ENCODE measurements at regions not wholly inside any gene's neighbourhood (a gene's known extent, or its start where the extent isn't known, plus 50 kb on each side); places are given as distances from the start of the nearest gene placed in this dataset.

DNA sequence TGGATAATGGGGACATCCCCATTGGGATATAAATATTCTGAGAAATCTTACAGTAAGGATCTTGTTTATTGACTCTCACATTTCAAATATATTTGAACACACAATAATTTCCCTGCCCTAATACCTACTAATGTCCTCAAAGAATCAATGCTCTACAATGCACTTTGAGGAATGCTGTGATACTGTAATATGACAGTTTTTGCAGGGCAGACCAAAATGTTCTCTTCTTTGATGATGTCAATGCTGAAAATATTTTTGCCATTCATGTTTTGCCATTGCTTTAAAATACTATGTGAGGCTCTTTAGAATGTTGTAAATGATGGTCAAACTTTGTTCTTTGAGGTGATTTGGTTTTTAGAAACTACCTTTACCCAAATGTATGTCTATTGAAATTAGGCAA lies 594.1 kb downstream of the INHBA start:
- no peak for DNase-seq (ENCODE audit: low read depth)

DNA sequence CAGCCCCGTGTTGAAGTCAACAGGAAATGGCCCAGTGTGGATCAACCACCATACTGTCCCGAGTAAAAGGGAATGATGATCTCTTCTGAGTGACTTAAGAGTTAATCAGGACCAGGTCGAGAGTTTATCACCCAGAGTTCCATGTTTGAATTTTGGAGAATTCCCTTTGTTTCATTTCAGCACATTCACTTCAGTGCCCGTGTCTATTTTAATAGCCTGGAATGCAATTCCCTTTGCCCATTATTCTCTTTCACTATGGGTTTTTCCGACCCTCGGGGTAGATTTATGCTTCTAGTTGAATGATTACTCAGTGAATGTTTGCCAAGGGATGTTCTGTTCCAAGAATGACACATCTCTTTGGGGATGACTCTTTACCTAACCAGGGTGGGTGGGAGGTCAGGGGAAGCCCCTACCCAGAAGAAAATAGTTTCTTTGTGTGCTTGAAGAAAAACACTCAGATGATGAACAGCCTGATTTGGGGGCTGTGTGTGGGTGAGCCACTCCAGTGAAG lies 594.9 kb downstream of the INHBA start:
- DNase-seq (ENCODE audit: low read depth), result no peak

DNA sequence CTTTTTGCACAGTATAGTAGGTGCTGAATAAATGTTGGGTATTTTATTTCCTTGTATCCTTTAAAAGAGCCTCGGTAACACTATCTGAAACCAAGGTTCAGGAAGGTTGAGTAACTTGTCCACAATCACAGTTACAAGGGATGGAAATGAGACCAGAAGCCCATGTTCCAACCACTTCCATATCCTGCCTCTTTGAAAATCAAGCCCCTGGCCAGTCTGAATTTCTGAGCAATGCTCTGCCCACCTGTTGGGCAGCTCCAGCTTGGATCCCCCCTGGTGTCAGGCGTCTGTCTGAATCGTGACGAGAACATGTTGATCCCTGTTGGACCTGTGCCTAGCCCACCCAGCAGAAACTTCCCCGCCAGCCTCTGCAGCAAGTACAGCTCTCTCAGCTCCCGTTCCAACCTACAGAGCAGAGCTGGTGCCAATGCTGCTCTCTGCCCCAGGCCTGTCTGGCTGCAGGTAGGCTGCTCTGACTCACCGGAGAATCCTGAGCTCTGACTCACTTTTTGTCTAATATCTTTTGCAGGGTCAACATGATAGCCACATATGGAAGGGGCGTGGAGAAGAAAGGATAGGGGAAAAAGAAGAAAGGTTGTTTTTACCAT lies 595.5 kb downstream of the INHBA start:
- no peak for DNase-seq (ENCODE audit: low read depth)

DNA sequence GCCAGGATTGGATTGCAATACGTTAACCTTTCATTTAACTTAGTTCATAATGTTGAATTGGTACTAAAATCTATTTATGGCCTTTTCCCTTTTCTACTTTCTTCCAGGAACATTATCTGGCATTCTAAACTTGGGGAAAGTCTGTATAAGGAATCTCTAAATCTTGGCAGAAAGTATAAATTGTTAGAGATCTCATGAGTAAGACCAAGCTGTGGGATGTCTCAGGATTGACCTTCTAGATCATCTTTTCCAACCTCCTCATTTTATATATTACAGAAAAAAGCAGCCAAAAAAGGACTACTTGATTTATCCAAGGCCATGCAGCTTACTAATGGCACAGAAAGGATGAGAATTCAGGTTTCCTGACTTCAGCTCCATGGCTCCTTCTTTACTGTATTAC lies 598.3 kb downstream of the INHBA start:
- DNase-seq (ENCODE audit: low read depth), result no peak

DNA sequence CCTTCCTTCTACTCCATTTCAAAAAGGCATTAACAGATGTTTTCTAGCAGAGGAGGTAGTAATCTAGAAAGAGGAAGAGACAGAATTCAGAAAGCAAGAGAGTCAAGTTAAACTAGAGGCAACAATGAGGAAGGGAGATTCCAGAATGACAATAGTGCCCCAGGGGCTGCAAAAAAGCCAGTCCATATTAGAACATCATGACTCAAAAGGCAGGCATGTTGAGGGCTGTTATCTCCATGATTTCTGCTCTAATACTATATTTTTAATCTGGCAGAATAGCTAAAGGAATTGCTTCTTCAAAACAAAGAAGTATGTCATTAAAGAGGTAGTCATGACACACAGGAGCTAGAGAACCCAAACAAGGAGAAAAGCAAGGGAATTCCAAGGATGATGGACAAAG lies 599.6 kb downstream of the INHBA start:
- no peak for DNase-seq (ENCODE audit: low read depth)

DNA sequence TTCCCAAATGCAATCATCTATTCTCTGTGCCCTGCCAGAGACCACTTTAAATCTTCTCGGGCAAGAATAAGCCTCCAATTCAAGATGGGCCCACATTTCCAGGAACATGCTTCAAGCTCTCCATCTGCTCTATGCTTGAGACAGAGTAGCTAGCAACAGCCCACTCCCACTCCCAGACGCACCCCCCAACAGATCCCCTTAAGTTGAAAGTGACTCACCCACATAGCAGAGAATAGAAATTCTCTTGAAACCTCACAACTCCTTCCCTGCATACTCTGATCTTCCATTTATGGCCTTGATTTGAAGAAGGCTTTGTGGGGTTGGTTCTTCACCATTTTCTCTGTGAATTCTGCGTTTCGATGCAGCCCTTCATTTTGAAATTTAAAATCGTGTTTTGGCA lies 604.0 kb downstream of the INHBA start:
- no peak for DNase-seq (ENCODE audit: low read depth)

DNA sequence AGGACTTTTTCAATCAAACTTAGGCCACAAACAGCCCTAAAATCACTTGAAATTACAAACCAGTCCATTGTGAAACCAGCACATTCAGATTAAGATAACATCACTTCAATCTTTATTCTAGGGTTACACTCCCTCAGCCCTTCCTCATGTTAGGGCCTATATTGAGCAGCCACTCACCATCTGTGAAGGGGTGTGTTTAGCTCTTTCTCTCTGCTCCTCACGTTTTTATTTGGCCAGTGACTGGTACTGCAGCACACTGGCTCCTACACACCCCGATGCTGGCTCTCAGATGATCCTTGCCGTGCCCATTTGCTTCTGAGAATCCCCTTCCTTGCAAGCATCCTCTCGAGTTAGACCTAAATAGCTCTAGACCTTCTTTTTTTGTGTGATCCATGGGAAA lies 604.5 kb downstream of the INHBA start:
- DNase-seq (ENCODE audit: low read depth), result no peak

DNA sequence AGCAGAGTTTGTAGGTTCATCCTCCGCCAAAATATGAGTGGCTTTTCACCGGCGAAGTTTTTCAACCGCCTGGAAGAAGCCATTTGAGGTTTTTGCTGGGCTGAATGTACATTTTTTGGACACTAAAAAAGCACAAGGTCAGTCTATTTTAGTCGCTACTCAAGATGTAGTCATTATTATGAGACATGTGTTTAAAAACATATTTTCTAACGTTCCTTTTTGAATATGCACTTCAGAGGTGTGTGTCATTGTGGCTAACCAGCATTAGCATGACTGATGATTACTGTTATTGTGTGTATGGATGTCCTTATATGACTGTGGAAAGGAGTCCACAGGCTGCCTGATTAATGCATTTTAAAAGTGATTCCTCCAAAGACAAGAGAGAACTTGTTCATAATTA lies 605.4 kb downstream of the INHBA start:
- peak; percentile 40 for DNase-seq (ENCODE audit: low read depth)

DNA sequence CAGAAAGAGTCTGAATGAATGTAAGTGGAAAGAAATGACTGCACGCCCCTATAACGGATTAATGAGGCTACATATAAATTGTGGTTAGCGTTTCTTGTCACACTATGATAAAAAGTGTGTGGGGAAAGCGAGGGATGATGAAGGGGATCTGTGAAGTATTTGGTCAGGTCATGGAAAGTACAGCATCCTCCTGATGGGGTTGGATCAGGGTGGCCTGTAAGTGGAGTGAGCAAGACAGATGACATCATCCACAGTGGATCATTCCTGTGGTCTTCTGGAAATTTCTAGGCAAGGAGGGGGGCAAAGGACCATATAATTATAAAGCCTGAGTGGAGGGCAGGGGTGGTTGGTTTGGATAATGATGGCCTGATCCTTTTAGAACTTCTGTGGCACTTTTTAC lies 606.0 kb downstream of the INHBA start:
- DNase-seq (ENCODE audit: low read depth), result peak; percentile 51

DNA sequence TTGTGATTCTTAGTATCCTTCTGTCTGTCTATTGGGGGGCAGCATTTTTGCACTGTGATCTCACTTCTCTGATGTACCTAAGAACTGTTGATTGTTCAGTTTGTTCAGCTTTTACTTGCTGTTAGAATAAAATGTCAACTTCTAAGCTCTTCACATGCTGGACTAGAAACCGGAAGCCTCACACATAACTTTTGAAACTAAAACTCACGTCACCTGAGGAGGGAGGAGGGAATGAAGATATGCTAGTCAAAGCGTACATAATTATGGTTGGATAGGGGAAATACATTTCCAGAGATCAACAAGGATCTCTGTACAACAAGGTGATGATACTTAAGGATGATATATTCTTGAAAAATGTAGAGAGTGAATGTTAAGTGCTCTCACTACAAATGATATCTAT lies 609.7 kb downstream of the INHBA start:
- DNase-seq (ENCODE audit: low read depth), result no peak

DNA sequence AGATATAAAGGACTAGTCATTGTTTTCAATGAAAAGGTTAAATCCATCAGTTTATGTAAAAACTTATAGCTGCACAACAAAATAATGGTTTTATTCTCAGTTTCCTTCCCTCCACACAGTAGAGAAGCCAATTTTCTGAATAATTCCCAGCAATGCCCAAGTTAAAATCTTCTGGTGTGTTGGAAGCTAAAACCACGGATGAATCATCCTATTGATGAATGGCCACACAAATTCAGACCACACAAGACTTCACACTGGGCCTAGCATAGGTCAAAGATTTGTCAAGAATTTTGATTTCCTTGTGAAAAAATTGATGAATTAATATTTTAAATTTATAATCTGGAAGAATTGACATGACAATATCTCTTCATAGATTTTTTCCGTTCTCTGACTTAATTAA lies 617.6 kb downstream of the INHBA start:
- DNase-seq (ENCODE audit: low read depth), result peak; percentile 65

DNA sequence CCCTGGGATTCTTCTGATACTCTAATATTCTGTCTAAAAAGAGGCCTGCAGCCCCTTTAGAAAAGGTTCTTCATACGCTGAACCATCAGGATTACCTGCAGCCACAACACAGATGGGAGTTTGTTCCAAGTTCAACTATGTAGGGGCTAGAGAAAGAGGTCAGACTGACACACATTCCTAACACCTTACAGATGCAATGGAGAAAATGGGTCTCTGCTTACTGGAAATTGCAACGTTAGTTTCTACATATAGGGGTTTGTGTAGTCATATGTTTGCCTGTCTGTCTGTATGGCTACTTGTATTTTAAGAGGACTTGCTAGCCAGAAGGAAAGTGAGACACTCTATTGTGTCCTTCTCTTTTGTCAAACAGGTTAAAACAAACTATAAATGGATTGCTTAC lies 618.5 kb downstream of the INHBA start:
- no peak for DNase-seq (ENCODE audit: low read depth)

DNA sequence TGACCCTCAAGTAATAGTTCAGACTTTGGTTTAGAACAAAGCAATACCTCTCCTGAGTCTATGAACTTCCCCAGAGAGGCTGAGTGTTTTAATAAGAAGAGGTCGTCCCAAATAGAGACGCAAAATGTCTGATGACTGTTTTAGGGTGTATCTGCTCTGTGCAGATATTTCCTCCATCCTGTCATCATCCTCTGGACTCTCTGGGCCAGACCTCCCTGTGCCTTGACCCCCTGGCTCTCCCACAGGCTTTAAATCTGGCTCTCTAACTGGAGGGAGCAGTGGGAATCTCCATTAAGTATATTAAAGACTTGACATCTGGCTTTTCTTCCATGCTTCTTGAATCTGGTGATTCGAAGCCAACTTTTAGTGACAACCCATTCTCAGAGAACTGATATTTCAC lies 633.3 kb downstream of the INHBA start:
- DNase-seq (ENCODE audit: low read depth), result no peak

DNA sequence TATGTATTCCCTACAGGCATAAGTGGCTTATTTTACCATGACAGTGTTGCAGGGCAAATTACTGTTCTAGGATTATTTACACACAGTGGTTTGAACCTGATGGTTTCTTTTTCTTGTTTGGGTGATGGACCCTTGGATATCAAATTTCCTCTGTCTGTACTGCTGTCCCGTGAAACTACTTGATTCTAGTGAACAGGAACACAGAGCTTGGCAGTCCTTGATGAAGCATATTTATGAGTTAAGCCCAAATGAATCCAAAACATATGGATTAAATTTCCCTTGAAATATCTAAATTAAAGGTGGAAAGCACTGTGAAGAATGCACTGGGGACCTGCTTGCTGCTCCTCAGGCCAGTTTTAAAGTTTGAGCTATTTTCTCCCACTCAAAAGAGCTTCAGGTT lies 635.3 kb downstream of the INHBA start:
- DNase-seq (ENCODE audit: low read depth), result no peak

DNA sequence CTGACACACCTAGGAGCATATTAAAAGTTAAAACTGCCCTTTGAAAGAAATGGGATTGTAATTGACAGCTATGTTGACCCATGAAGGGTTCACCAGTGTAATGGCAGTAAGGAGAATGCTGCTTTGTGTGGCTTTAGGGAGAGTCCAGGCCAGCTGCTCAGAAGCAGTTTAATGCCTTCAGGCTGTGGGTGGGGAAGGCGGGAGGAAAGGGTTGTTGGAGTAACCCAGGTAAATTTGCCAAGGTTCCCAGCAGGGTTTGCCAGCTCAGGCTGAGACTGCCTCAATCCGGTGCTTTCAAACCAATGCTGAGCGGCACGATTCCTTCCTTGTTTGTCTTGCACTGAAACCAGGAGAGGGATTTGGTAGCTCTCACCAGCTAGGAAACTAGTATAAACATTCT lies 637.2 kb downstream of the INHBA start:
- no peak for DNase-seq (ENCODE audit: low read depth)

DNA sequence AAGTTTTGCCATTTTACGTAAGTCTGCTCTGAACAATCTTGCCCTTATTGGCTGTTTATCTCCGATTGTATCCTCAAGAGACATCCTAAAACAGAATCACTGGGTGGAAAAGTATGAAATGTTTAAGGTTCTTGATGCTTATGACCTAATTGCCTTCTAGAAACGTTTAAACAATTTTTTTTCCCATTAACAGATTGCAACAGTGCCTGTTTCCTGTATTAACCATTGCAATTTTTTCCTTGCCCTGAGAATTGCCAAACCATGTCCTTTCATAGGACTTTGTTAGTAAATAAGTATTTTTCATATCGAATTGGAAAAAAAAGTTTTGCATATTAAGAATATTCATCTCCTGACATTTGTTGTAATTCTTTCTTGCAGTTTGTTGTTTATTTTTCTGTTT lies 639.8 kb downstream of the INHBA start:
- DNase-seq (ENCODE audit: low read depth), result no peak

DNA sequence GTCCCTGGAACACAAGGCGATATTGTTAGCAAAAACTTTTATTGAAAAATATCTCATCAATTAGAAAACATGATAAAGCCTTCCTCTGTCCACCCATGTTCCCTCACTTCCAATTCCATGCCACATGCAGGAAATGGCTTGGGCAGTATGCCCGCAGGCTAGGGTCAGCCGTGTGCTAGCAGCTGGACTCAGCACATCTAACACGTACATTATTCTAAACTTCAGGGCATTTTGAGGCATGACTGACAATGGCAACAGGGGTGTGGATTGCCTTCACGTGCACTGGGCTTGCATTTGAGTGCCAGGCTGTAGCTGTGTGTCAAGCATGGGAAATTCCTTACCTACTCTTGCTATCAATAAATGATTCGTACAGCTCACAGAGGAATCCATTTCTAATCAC lies 642.1 kb downstream of the INHBA start:
- DNase-seq (ENCODE audit: low read depth), result no peak

DNA sequence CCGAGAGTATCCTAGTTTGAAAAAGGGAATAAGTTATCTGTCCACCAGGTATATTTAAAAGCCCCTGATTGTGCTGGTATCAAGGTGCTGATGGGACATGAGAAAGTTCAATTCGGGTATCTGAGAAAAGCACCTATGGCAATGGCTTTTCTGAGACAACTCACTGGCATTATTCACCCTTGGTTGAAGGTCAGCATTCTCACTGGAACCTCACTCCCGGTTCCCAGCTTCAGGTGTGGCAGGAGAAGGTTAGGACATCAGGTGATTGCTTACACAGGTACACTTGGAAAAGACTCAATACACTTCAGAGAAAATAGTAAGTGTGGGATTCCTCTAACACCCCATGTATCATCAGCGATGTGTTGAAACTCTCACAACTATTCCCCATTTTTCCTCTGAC lies 643.1 kb downstream of the INHBA start:
- no peak for DNase-seq (ENCODE audit: low read depth)

DNA sequence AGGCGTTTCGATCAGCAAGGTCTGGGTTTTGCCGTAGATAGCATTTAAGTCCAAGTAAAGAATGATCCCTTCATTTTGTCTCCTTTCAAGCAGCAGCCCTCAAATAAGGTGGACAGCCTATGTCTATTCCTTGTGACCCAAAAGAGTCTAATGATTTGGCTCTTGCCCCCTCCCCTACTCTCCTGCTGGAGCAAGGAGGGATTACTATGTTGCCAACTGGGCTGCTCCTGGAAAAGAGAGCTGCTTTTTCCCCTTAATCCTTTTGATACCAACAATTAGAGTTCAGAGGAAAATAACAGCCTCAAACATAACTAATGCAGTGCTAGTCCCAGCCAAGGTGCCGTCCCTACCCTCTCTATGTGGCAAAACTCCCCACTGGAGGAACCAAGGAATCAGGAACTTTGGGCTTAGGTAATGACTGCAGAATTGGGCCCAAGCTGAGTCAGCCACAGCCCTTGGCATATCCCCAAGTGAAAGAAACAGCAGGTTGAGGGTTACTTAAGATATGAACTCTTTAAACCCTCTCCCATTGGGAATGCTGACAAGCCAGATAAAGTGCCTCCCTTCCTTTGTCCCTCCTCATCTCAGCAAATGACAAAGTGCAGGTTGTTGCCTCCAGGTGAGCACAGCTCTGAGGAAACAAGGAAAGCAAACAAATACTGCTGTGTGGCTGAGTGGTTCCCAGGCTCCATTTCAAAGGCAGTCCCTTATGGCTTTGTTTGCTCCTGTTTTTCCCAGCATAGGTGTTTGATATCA lies 643.7 kb downstream of the INHBA start:
- peak; percentile 35 for DNase-seq (ENCODE audit: low read depth)

DNA sequence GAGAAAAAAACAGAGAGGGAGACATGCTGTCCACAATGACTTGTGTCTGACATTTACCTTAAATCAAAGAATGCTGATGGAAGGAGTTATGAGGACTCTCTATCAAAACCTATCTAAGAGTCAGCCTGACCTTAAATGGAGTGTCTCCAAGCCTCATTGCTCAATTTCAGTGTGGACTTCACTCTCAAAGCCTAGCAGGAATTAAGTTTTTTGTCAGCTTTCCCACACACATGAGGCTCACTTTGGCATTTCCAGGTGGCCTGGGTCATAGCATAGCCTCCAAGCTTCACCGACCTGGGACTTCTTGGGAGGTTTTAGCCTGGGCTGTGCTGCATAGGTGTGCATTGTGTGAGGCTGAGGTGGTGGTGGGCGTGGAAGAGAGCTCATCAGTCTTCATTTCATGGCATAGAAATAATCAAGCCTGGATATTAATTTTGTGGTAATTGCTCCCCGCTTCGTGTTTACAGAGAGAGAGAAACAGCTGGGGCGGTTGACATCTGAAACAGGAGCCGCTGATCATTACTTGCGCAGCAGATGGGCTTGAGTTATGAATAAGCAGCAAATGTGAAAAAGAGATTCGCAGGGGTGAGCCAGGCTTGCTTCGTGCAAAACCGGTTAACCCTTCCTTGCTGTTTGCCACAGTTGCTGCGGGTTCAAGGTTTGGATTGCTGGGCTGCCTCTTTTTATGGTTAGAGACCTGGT lies 647.8 kb downstream of the INHBA start:
- peak; percentile 43 for DNase-seq (ENCODE audit: low read depth)

DNA sequence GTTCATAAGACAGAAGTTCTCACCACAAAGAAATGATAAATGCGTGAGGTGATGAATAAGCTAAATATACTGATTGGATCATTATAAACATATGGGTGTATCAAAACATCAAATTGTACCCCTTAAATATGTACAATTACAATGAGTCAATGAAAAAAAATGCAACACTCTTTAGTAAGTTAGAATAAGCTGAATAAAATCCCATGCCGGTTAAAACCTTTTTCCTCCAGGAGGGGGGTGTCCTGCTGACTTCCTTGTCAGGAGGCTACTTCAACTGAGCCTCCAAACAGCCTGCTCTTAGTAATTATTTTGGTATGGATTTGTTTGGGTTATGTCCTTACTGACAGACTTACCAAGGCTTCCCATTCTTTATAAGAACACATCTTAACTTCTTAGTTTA lies 649.1 kb downstream of the INHBA start:
- no peak for DNase-seq (ENCODE audit: low read depth)

DNA sequence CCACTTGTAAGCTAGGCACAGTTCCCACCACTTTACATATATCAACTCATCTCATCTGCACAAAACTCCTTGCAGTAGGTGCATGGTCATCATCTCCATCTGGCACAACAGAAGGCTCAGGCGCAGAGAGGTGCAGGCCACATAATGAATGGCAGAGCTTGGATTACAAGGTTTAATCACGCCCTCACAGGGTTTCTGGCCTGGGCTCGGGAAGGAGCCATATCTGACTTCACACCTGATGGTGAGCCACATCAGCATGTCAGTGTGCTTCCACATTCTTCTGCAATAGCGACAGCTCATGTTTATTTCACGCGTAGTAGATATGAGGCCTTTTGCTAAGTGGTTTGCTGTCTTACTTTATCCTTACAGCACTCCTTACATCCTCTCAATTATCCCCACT lies 650.2 kb downstream of the INHBA start:
- DNase-seq (ENCODE audit: low read depth), result no peak

DNA sequence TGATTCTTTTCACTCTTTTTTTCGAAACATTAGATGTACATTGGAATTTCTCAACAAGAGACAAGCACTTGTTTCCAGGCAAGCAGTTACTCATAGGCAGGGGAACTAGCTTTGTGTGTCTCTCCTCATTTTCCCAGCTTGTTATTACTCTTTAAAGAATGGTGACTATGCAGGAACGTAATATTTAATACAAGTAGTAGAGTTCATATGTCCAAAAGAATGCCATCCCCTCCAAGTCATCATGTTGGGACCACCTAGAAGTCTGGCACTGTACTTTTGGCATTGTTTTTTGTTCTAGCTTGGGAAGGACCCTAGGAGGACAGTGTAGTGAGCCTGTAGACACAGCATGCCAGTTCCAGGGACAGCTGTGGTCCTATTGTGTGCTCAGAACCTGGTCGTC lies 650.7 kb downstream of the INHBA start:
- DNase-seq (ENCODE audit: low read depth), result no peak
